Panc1 (cell line): ENCODE measurements at regions not wholly inside any gene's neighbourhood (a gene's known extent, or its start where the extent isn't known, plus 50 kb on each side); places are given as distances from the start of the nearest gene placed in this dataset.

Experiments used
- ATAC-seq: fragments of 200-7000 bp; cut with Tn5 transposase; 2 replicates; pipeline ENCODE4 v1.9.1; 2020; ENCODE audit warnings: mild to moderate bottlenecking, moderate library complexity
- BruUV-seq: library from RNA; stranded (reverse); fragments of 400-500 nt; replicated peaks from 2 replicates; lab custom pipeline; 2021; lab: Mats Ljungman, UMichigan
- CTCF ChIA-PET: fragments of 300-600 bp; sonication (Branson Sonifier 250); formaldehyde crosslinking; loops from one replicate; lab custom pipeline; 2022; ENCODE audit warnings: antibody characterized with exemption; lab: Charles Lee
- POLR2A ChIA-PET: fragments of 300-600 bp; sonication (Branson Sonifier 250); formaldehyde crosslinking; loops from one replicate; lab custom pipeline; 2022; ENCODE audit warnings: antibody characterized with exemption; lab: Charles Lee
- DNase-seq: peaks from one replicate; pipeline ENCODE4 v3.0.0-alpha.2; 2010; ENCODE audit warnings: low read depth, low spot score
- H3K27ac ChIP-seq: 2 replicates; pipeline ENCODE4 v1.5.1; 2011; ENCODE audit warnings: mild to moderate bottlenecking, low read length, inconsistent platforms
- H3K27me3 ChIP-seq: fragments of 200-500 bp; sonication (Bioruptor generic); 2 replicates; pipeline ENCODE4 v1.6.0; 2014; ENCODE audit warnings: low read length, inconsistent platforms; ENCODE audit not compliant: control insufficient read depth, insufficient read depth
- H3K36me3 ChIP-seq: fragments of 200-500 bp; sonication (Bioruptor generic); 2 replicates; pipeline ENCODE4 v1.5.1; 2014; ENCODE audit warnings: inconsistent platforms, mild to moderate bottlenecking, low read length, moderate library complexity; ENCODE audit not compliant: control insufficient read depth, insufficient read depth
- H3K4me1 ChIP-seq: 2 replicates; pipeline ENCODE4 v1.5.1; 2011; ENCODE audit warnings: inconsistent platforms, mild to moderate bottlenecking, low read length, moderate library complexity; ENCODE audit not compliant: control insufficient read depth, insufficient read depth
- H3K4me3 ChIP-seq, 2 experiments: 2 replicates each; pipeline ENCODE4 v1.5.1; 2011 to 2012; ENCODE audit warnings: low read depth in 2 of 2, low read length in 2 of 2, mild to moderate bottlenecking in 2 of 2, inconsistent platforms in 1 of 2, moderate library complexity in 1 of 2
- H3K9me3 ChIP-seq: fragments of 200-500 bp; sonication (Bioruptor generic); 2 replicates; pipeline ENCODE4 v1.5.1; 2014; ENCODE audit warnings: low read depth, mild to moderate bottlenecking, inconsistent platforms, low read length, moderate library complexity; ENCODE audit not compliant: control insufficient read depth, insufficient read depth
- CTCF ChIP-seq: fragments of 450-650 bp; IDR thresholded peaks from 2 replicates; pipeline ENCODE4 v1.5.1; 2017; ENCODE audit warnings: mild to moderate bottlenecking
- POLR2AphosphoS5 ChIP-seq: IDR thresholded peaks from 2 replicates; pipeline ENCODE4 v1.6.1; 2012; ENCODE audit warnings: mild to moderate bottlenecking, low read depth, low read length, moderate library complexity
- REST ChIP-seq, 2 experiments: IDR thresholded peaks; 2 replicates each; pipeline ENCODE4 v1.6.1; 2011 to 2012; ENCODE audit warnings: low read depth in 2 of 2, control low read depth in 1 of 2, low read length in 1 of 2, mild to moderate bottlenecking in 1 of 2, moderate library complexity in 1 of 2; ENCODE audit not compliant: insufficient read depth in 1 of 2
- SIN3A ChIP-seq: IDR thresholded peaks from 2 replicates; pipeline ENCODE4 v1.6.1; 2012; ENCODE audit warnings: low read depth, mild to moderate bottlenecking, low read length, moderate library complexity, borderline replicate concordance; ENCODE audit not compliant: insufficient read depth
- TCF7L2 ChIP-seq: IDR thresholded peaks from 2 replicates; pipeline ENCODE4 v1.6.1; 2011; ENCODE audit warnings: mild to moderate bottlenecking, low read depth, low read length, inconsistent platforms
- in situ Hi-C: cut with HindIII; loops from 2 replicates; pipeline ENCODE4 v1.10.0; 2016; ENCODE audit warnings: low sequenced_read_pairs, low pct_unique_long_range_greater_than_20kb
- intact Hi-C: fragments of 100-400 bp; cut with micrococcal nuclease; formaldehyde crosslinking; loops from one replicate; pipeline ENCODE4 v1.10.0; 2022; ENCODE audit not compliant: unreplicated experiment

- CTCF ChIA-PET, result no interaction called here
- ATAC-seq, result no peak
These were observed 94.7 kb upstream of the SRD5A3 start for GRCh38 chr4:55251342-55251741.

DNA sequence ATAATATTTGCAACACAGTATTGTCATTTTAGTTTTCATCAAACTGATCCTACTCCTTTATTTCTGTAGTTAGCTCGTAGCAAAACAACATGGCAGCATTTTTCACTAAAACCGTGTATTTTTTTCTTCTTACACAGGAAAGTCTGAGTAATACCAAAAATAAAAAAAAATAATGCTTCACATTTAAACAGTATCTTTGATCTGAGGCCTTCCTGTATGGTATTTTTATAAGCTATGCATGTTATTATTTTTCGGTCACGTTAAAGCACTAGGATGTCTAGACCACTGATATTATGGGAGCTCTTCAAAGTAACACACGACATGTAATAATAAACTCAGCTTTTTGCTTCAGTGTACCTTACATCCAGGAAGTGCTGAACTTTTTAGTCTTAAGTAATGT, 94.1 kb upstream of the SRD5A3 start:
- CTCF ChIA-PET, result no interaction called here
- no peak overlapping the region for H3K27ac ChIP-seq
- no peak for DNase-seq
- H3K4me1 ChIP-seq, result no peaks in the 10 kb centered on the region
- H3K9me3 ChIP-seq, result no peaks in the 10 kb centered on the region
- intact Hi-C loops, result no loop called here
- TF ChIP-seq TCF7L2 (no peak), CTCF (no peak), SIN3A (no peak), REST (IDR thresholded peaks at IDR 0.05; ENCODE audit: insufficient read depth in 1 of 2, low read depth in 2 of 2, low read length in 1 of 2) (no peak), POLR2AphosphoS5 (no peak)
- no TSS peak for BruUV-seq
- ATAC-seq, result no peak
- no peaks in the 10 kb centered on the region for H3K27me3 ChIP-seq
- no peak overlapping the region for H3K4me3 ChIP-seq
- in situ Hi-C loops, result no loop called here
- no peaks in the 10 kb centered on the region for H3K36me3 ChIP-seq
- POLR2A ChIA-PET, result no interaction called here

More at GRCh38 chr4:55251342-55251741, 94.7 kb upstream of the SRD5A3 start:
- no peaks in the 10 kb centered on the region for H3K9me3 ChIP-seq
- no peaks in the 10 kb centered on the region for H3K27me3 ChIP-seq
- DNase-seq, result no peak
- no peak for TF ChIP-seq CTCF
- TF ChIP-seq TCF7L2, result no peak
- TF ChIP-seq SIN3A, result no peak
- in situ Hi-C loops (no loop called here), intact Hi-C loops (no loop called here)
- BruUV-seq, result no TSS peak
- no peaks in the 10 kb centered on the region for H3K36me3 ChIP-seq
- no peak overlapping the region for H3K27ac ChIP-seq
- POLR2A ChIA-PET, result no interaction called here
- no peak overlapping the region for H3K4me3 ChIP-seq
- no peaks in the 10 kb centered on the region for H3K4me1 ChIP-seq
